MM.1S (cell line): ENCODE measurements at regions not wholly inside any gene's neighbourhood (a gene's known extent, or its start where the extent isn't known, plus 50 kb on each side); places are given as distances from the start of the nearest gene placed in this dataset.

Experiments
- DNase-seq: peaks from one replicate; pipeline ENCODE4 v3.0.0-alpha.2; 2015
- H2AFZ ChIP-seq: fragments of 300-600 bp; sonication (generic); 2 replicates; pipeline ENCODE4 v1.6.0; 2016; ENCODE audit warnings: antibody characterized with exemption, low read length
- H3F3A ChIP-seq: fragments of 300-600 bp; sonication (generic); 2 replicates; pipeline ENCODE4 v1.6.1; 2016; ENCODE audit warnings: mild to moderate bottlenecking, antibody characterized with exemption, low read length, moderate library complexity, mixed read lengths; ENCODE audit not compliant: insufficient read depth
- H3K27ac ChIP-seq: fragments of 300-600 bp; sonication (generic); 2 replicates; pipeline ENCODE4 v1.5.1; 2016; ENCODE audit warnings: mild to moderate bottlenecking, low read length
- H3K27me3 ChIP-seq: fragments of 300-600 bp; sonication (generic); replicated peaks from 2 replicates; pipeline ENCODE4 v1.6.0; 2016; ENCODE audit warnings: low read length; ENCODE audit not compliant: insufficient read depth
- H3K36me3 ChIP-seq: fragments of 300-600 bp; sonication (generic); replicated peaks from 2 replicates; pipeline ENCODE4 v1.6.1; 2016; ENCODE audit warnings: mild to moderate bottlenecking, low read length, mixed read lengths; ENCODE audit not compliant: insufficient read depth
- H3K4me1 ChIP-seq: fragments of 300-600 bp; sonication (generic); 2 replicates; pipeline ENCODE4 v1.6.1; 2016; ENCODE audit warnings: low read length, mixed read lengths
- H3K4me2 ChIP-seq: fragments of 300-600 bp; sonication (generic); 2 replicates; pipeline ENCODE4 v1.6.0; 2016; ENCODE audit warnings: low read depth, low read length
- H3K4me3 ChIP-seq: fragments of 300-600 bp; sonication (generic); 2 replicates; pipeline ENCODE4 v1.5.1; 2016; ENCODE audit warnings: low read length, mixed read lengths
- H3K79me2 ChIP-seq: fragments of 300-600 bp; sonication (generic); 2 replicates; pipeline ENCODE4 v1.6.1; 2016; ENCODE audit warnings: mixed run types, low read length, mixed read lengths
- H3K9ac ChIP-seq: fragments of 300-600 bp; sonication (generic); 2 replicates; pipeline ENCODE4 v1.6.1; 2016; ENCODE audit warnings: low read length, mixed read lengths
- H3K9me2 ChIP-seq: fragments of 300-600 bp; sonication (generic); replicated peaks from 2 replicates; pipeline ENCODE4 v1.6.1; 2016; ENCODE audit warnings: mild to moderate bottlenecking, low read length, mixed read lengths; ENCODE audit not compliant: insufficient read depth
- H3K9me3 ChIP-seq: fragments of 300-600 bp; sonication (generic); replicated peaks from 2 replicates; pipeline ENCODE4 v1.6.1; 2016; ENCODE audit warnings: mild to moderate bottlenecking, low read length, mixed read lengths; ENCODE audit not compliant: insufficient read depth
- H4K20me1 ChIP-seq: fragments of 300-600 bp; sonication (generic); 2 replicates; pipeline ENCODE4 v1.6.1; 2016; ENCODE audit warnings: mild to moderate bottlenecking, low read length, moderate library complexity, mixed read lengths; ENCODE audit not compliant: insufficient read depth
- EZH2 ChIP-seq: fragments of 300-600 bp; sonication (generic); optimal IDR thresholded peaks from 2 replicates; pipeline ENCODE3; 2017; ENCODE audit warnings: low read depth, mild to moderate bottlenecking, antibody characterized with exemption, low read length, mixed read lengths
- EZH2phosphoT487 ChIP-seq: fragments of 300-600 bp; sonication (generic); IDR thresholded peaks from 2 replicates; pipeline ENCODE4 v1.6.1; 2018; ENCODE audit warnings: antibody characterized with exemption, low read length
- TF ChIP-seq, protein P1 (sequence below): fragments of 300-600 bp; sonication (generic); IDR thresholded peaks from 2 replicates; pipeline ENCODE4 v1.5.1; 2016; ENCODE audit warnings: antibody characterized with exemption, low read length, mixed read lengths

DNA sequence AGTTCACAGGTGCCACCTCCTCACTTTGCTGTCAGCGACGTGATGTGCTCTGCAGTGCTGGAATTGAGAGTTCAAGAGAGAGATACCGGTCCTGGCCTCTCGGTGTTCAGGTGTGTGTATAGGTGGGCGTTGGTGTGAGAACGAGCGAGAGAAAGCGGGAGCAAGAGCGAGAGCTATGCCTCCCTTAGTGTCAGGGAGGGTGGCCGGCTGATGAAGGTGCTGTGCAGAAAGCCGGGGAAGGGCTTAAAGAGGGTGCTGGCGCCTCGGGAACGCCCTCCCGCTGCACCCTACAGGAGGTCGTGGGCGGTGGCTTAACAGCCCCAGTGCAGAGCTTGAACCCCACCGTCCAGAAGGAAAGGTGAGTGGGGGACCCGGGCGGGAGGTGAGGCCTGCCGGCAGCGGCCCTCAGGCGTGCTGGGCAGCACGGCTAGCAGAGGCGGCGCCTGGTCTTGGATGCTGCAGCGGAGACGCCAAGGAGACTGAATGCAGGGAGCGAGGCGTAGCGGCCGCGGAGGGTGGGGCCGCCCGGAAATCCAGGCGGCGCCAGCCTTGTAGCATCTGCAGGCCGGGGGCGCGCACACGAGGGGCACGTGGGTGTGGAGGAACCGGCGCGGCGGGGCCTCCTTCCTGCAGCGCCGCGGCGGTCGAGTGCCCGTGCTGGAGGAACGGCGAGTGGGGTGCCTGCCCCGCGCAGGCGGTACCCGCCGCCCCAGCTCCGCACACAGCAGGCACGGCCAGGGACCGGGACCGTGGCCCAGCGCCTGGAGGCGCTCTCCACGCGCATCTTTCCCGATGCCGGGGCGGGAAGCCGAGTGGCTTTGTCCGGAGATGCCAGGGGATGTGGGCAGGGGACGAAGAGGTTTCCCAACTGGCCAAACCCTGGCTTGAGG is 246.8 kb upstream of the TOPAZ1 start:
- Histone ChIP-seq H3K36me3 (no peaks in the 10 kb centered on the region), H3K9ac (peak overlapping the region; percentile 20; the same call in 1 of the 2 replicates), H3K9me3 (no peaks in the 10 kb centered on the region), H3K79me2 (peaks cover 6% of the 10 kb centered on the region; the same call in 1 of the 2 replicates), H3K4me1 (peaks cover 17% of the 10 kb centered on the region), H2AFZ (peak overlapping the region; percentile 56), H3K4me3 (peak overlapping the region; percentile 89), H4K20me1 (no peaks in the 10 kb centered on the region), H3K27ac (no peak overlapping the region), H3K27me3 (peaks cover 16% of the 10 kb centered on the region; the same call in 1 of the 2 replicates), H3F3A (peaks cover 5% of the 10 kb centered on the region; the same call in 1 of the 2 replicates), H3K9me2 (no peaks in the 10 kb centered on the region), H3K4me2 (peak overlapping the region; percentile 86)
- TF ChIP-seq EZH2phosphoT487 (no peak), EZH2 (no peak)
- TF ChIP-seq, protein P1, sequence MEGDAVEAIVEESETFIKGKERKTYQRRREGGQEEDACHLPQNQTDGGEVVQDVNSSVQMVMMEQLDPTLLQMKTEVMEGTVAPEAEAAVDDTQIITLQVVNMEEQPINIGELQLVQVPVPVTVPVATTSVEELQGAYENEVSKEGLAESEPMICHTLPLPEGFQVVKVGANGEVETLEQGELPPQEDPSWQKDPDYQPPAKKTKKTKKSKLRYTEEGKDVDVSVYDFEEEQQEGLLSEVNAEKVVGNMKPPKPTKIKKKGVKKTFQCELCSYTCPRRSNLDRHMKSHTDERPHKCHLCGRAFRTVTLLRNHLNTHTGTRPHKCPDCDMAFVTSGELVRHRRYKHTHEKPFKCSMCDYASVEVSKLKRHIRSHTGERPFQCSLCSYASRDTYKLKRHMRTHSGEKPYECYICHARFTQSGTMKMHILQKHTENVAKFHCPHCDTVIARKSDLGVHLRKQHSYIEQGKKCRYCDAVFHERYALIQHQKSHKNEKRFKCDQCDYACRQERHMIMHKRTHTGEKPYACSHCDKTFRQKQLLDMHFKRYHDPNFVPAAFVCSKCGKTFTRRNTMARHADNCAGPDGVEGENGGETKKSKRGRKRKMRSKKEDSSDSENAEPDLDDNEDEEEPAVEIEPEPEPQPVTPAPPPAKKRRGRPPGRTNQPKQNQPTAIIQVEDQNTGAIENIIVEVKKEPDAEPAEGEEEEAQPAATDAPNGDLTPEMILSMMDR: peak; percentile 13; the same call in 1 of the 2 replicates
- DNase-seq: peak; percentile 51

DNA sequence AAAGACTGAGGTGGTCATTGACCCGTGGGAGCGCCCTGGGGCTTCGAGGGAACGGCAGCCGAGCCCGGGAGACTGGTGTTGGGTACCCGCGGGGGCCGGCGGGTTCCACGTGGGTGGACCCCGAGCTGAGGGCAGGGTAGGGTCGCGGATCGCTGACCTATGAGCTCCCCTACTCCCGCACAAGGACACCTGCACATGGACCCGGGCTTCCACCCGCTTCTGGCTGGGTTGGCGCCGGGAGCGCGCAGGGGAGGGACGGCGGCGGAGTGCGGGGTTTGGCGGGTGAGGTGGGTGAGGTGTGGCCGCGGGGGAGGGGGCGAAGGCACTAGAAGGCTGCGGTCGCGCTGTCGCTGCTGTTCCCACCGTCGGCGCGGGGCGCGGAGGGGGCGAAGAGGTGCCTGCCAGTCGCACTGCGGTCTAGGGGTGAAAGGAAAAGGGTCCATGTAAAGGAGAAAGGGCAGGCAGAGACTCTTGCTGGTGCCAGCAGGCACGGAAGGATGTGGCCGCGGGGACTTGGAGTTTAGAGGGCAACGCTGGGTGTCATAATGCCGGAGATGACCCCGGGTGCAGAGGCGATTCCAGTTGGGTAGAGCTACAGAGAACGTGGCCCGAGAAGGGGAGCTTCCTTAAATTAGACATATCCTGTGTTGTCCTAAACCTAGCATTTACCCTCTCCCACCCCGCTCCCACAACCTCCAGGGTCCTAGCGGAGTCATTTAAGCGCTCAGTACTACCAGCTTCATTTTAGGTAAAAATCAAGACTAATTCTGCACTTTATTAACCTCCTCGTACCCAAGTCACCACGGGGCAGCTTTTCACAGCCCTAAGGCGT is 245.9 kb upstream of the TOPAZ1 start:
- peaks cover 10% of the 10 kb centered on the region; the same call in 1 of the 2 replicates for H3F3A ChIP-seq
- peak; percentile 19 for DNase-seq
- H3K4me3 ChIP-seq: peak overlapping the region; percentile 89
- peaks cover 22% of the 10 kb centered on the region for H3K4me1 ChIP-seq
- H4K20me1 ChIP-seq: no peaks in the 10 kb centered on the region
- no peak overlapping the region; the same call in 1 of the 2 replicates for H3K27ac ChIP-seq
- peaks cover 11% of the 10 kb centered on the region for H3K79me2 ChIP-seq
- no peaks in the 10 kb centered on the region for H3K36me3 ChIP-seq
- no peak for TF ChIP-seq EZH2phosphoT487
- TF ChIP-seq, protein P1: no peak
- no peak for TF ChIP-seq EZH2
- H2AFZ ChIP-seq: peak overlapping the region; percentile 56
- H3K4me2 ChIP-seq: peak overlapping the region; percentile 86
- peaks cover 16% of the 10 kb centered on the region; the same call in 1 of the 2 replicates for H3K27me3 ChIP-seq
- H3K9me2 ChIP-seq: no peaks in the 10 kb centered on the region
- no peaks in the 10 kb centered on the region for H3K9me3 ChIP-seq
- peak overlapping the region; percentile 5; the same call in 1 of the 2 replicates for H3K9ac ChIP-seq

DNA sequence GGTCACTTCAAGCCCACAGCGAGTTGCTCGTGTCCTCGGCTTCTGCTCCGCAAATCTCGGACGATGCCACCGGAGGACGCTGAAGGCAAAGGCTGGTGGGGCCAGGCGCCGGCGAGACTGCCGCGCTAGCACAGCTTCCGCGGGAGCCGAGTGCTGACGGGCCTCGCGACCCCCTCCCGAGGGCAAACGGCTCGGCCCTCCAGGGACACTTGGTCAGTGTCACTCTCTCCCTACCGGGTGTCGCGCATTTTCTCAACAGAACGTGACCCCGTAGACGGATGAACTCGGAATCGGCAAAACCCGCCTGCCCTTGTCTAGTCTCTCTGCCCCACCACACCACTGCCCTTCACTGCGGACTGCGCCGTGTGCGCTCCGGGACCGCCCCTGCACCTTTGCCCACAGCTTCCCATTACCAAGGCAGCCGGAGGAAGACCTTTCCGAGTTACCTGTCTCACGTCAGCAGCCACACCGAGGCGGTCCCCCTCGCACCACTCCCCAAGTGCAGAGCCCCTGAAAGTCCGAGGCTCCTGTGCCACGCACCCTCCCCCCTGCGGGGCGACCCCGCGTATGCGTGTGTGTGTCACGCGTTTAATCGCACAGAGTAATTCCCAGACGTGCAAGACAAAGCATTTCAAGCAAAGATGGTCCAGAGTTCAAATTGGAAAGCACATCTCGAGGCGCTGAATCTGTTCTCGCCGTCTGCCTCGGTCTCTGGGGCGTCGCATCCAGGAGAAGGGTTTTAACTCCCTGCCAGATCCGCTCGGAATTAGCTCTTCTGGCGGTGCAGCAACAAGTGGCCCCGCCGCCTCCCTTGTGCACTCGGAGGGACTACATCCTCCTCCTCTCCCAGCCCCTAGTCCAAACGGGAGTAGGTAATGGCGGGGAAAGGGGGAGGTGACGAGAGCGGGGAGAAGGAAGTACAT is 245.0 kb upstream of the TOPAZ1 start:
- no peaks in the 10 kb centered on the region for H4K20me1 ChIP-seq
- H3K27ac ChIP-seq: no peak overlapping the region; the same call in 1 of the 2 replicates

More for the DNA sequence above, 245.0 kb upstream of the TOPAZ1 start:
- Histone ChIP-seq H2AFZ (peak overlapping the region; percentile 56), H3K36me3 (no peaks in the 10 kb centered on the region), H3K9me3 (no peaks in the 10 kb centered on the region), H3K79me2 (peaks cover 17% of the 10 kb centered on the region), H3K4me2 (peak overlapping the region; percentile 86), H3K4me1 (peaks cover 25% of the 10 kb centered on the region), H3K9ac (peak overlapping the region; percentile 5; the same call in 1 of the 2 replicates), H3K9me2 (no peaks in the 10 kb centered on the region), H3F3A (peaks cover 10% of the 10 kb centered on the region; the same call in 1 of the 2 replicates), H3K4me3 (peak overlapping the region; percentile 89), H3K27me3 (peaks cover 16% of the 10 kb centered on the region; the same call in 1 of the 2 replicates)
- TF ChIP-seq, protein P1: peak; percentile 53
- no peak for TF ChIP-seq EZH2
- peak; percentile 72 for DNase-seq
